ENCODE measurements at regions not wholly inside any gene's neighbourhood (a gene's known extent, or its start where the extent isn't known, plus 50 kb on each side); places are given as distances from the start of the nearest gene placed in this dataset.

DNA sequence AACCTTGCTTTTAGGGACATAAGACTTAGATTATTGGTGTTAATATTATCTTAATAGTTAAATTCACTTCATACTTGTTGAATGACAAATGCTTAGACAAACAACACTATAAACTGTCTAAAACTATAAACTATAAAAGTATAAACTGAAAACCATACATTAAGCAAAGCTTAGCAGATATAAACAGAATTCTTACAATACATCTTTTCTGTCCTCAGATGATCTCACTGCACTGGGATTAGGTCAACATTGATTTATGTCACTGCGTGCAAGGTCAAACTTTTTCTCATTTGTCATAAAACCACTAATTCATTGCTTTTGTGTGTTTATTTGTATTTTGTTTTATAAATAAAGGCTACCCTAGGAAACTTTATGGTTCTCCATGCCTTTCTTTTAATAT is 1491.8 kb downstream of the NCAM2 start:
- no peak for DNase-seq (ENCODE audit: low read depth, low spot score)
- Histone ChIP-seq H3K36me3 (ENCODE audit: control insufficient read depth, insufficient read depth, low read length) (no peaks in the 10 kb centered on the region), H3K27ac (ENCODE audit: low read length) (no peak overlapping the region), H3K9me3 (ENCODE audit: control insufficient read depth, insufficient read depth, low read depth, low read length) (no peaks in the 10 kb centered on the region), H3K4me3 (ENCODE audit: low read depth in 2 of 2, low read length in 2 of 2) (no peak overlapping the region), H3K27me3 (ENCODE audit: control insufficient read depth, insufficient read depth, low read length) (no peaks in the 10 kb centered on the region), H3K4me1 (ENCODE audit: control insufficient read depth, insufficient read depth, low read length) (no peaks in the 10 kb centered on the region)
- CTCF ChIA-PET: no interaction called here
- no peak for TF ChIP-seq SIN3A (IDR thresholded peaks at IDR 0.05; ENCODE audit: borderline replicate concordance, insufficient read depth, low read depth, low read length)
- TF ChIP-seq TCF7L2 (IDR thresholded peaks at IDR 0.05; ENCODE audit: low read depth, low read length): no peak
- TF ChIP-seq, protein P1, sequence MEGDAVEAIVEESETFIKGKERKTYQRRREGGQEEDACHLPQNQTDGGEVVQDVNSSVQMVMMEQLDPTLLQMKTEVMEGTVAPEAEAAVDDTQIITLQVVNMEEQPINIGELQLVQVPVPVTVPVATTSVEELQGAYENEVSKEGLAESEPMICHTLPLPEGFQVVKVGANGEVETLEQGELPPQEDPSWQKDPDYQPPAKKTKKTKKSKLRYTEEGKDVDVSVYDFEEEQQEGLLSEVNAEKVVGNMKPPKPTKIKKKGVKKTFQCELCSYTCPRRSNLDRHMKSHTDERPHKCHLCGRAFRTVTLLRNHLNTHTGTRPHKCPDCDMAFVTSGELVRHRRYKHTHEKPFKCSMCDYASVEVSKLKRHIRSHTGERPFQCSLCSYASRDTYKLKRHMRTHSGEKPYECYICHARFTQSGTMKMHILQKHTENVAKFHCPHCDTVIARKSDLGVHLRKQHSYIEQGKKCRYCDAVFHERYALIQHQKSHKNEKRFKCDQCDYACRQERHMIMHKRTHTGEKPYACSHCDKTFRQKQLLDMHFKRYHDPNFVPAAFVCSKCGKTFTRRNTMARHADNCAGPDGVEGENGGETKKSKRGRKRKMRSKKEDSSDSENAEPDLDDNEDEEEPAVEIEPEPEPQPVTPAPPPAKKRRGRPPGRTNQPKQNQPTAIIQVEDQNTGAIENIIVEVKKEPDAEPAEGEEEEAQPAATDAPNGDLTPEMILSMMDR (IDR thresholded peaks at IDR 0.05): no peak
- no peak for TF ChIP-seq POLR2AphosphoS5 (IDR thresholded peaks at IDR 0.05; ENCODE audit: low read depth, low read length)
- ATAC-seq: no peak
- POLR2A ChIA-PET: no interaction called here
- no TSS peak for BruUV-seq (replicated peaks)
- in situ Hi-C loops (cut with HindIII; ENCODE audit: low pct_unique_long_range_greater_than_20kb, low sequenced_read_pairs) (no loop called here), intact Hi-C loops (cut with micrococcal nuclease; ENCODE audit: unreplicated experiment) (no loop called here)

DNA sequence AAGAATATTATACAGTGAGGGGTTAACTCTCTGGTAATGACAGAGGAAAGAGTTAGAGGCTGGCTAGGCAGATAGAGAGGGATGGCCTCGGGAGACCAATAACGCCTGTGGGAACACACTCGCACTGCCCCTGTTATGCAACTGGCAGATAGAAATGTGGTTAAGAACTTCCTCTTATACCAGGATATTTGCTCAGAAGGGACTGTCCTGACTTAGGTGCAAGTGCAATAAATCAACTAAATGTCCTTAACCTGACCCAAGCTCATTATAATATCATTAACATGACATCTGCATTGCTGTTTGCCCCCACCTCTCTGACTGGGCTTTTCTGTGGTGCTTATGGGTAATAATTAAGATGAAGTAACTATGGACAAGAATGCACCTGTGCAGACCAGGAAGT is 1518.0 kb downstream of the NCAM2 start:
- Histone ChIP-seq H3K4me3 (ENCODE audit: low read depth in 2 of 2, low read length in 2 of 2) (no peak overlapping the region), H3K36me3 (ENCODE audit: control insufficient read depth, insufficient read depth, low read length) (no peaks in the 10 kb centered on the region), H3K27me3 (ENCODE audit: control insufficient read depth, insufficient read depth, low read length) (no peaks in the 10 kb centered on the region), H3K4me1 (ENCODE audit: control insufficient read depth, insufficient read depth, low read length) (no peaks in the 10 kb centered on the region), H3K9me3 (ENCODE audit: control insufficient read depth, insufficient read depth, low read depth, low read length) (no peaks in the 10 kb centered on the region), H3K27ac (ENCODE audit: low read length) (no peak overlapping the region)
- CTCF ChIA-PET: no interaction called here
- TF ChIP-seq, protein P2, sequence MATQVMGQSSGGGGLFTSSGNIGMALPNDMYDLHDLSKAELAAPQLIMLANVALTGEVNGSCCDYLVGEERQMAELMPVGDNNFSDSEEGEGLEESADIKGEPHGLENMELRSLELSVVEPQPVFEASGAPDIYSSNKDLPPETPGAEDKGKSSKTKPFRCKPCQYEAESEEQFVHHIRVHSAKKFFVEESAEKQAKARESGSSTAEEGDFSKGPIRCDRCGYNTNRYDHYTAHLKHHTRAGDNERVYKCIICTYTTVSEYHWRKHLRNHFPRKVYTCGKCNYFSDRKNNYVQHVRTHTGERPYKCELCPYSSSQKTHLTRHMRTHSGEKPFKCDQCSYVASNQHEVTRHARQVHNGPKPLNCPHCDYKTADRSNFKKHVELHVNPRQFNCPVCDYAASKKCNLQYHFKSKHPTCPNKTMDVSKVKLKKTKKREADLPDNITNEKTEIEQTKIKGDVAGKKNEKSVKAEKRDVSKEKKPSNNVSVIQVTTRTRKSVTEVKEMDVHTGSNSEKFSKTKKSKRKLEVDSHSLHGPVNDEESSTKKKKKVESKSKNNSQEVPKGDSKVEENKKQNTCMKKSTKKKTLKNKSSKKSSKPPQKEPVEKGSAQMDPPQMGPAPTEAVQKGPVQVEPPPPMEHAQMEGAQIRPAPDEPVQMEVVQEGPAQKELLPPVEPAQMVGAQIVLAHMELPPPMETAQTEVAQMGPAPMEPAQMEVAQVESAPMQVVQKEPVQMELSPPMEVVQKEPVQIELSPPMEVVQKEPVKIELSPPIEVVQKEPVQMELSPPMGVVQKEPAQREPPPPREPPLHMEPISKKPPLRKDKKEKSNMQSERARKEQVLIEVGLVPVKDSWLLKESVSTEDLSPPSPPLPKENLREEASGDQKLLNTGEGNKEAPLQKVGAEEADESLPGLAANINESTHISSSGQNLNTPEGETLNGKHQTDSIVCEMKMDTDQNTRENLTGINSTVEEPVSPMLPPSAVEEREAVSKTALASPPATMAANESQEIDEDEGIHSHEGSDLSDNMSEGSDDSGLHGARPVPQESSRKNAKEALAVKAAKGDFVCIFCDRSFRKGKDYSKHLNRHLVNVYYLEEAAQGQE (IDR thresholded peaks at IDR 0.05; ENCODE audit: insufficient read depth in 1 of 2, low read depth in 2 of 2, low read length in 1 of 2): no peak
- TF ChIP-seq, protein P1 (IDR thresholded peaks at IDR 0.05): no peak
- TF ChIP-seq TCF7L2 (IDR thresholded peaks at IDR 0.05; ENCODE audit: low read depth, low read length) (no peak), POLR2AphosphoS5 (IDR thresholded peaks at IDR 0.05; ENCODE audit: low read depth, low read length) (no peak), SIN3A (IDR thresholded peaks at IDR 0.05; ENCODE audit: borderline replicate concordance, insufficient read depth, low read depth, low read length) (no peak)
- POLR2A ChIA-PET: no interaction called here
- intact Hi-C loops (cut with micrococcal nuclease; ENCODE audit: unreplicated experiment) (no loop called here), in situ Hi-C loops (cut with HindIII; ENCODE audit: low pct_unique_long_range_greater_than_20kb, low sequenced_read_pairs) (no loop called here)
- DNase-seq (ENCODE audit: low read depth, low spot score) (no peak), ATAC-seq (no peak)
- no TSS peak for BruUV-seq (replicated peaks)

All from Panc1 (cell line).